Gastroesophageal sphincter (tissue), 3 donors: ENCODE measurements at regions not wholly inside any gene's neighbourhood (a gene's known extent, or its start where the extent isn't known, plus 50 kb on each side); places are given as distances from the start of the nearest gene placed in this dataset.

Experiments
- EP300 ChIP-seq: sonication (generic); formaldehyde crosslinking; IDR thresholded peaks from one replicate; pipeline ENCODE4 v1.6.1; 2017; ENCODE audit warnings: antibody characterized with exemption, mild to moderate bottlenecking
- POLR2AphosphoS5 ChIP-seq: sonication (generic); formaldehyde crosslinking; IDR thresholded peaks from one replicate; pipeline ENCODE4 v1.6.1; 2017; ENCODE audit warnings: antibody characterized with exemption
- TF ChIP-seq, protein P1 (sequence below), 4 experiments: fragments of 200-600 bp in 2 of 4; fragments of 450-650 bp in 2 of 4; sonication (generic) in 1 of 4; IDR thresholded peaks; one replicate each; pipeline ENCODE4 v1.5.1; 2017 to 2019; ENCODE audit warnings: antibody characterized with exemption in 4 of 4, mild to moderate bottlenecking in 2 of 4, moderate library complexity in 2 of 4

DNA sequence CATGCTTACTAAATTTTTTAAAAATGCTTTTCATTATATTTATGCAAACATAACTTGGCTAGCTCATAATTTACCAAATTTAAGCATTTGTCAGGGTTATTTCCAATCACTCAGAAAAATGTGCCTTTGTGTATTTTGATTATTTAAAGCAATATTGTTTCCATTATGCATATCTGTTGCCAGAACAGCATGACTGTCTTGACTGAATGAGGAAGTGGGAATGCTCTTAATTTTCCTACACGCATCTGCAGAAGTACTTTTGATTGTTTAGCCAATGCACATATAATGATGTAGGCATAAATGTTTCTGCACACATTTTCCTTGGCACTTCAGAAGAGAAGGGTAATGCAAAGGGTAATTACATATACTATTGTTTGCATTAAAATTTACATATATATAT, 92.5 kb upstream of the ADGRL2 start:
- TF ChIP-seq EP300 (no peak), POLR2AphosphoS5 (no peak)
- TF ChIP-seq, protein P1, sequence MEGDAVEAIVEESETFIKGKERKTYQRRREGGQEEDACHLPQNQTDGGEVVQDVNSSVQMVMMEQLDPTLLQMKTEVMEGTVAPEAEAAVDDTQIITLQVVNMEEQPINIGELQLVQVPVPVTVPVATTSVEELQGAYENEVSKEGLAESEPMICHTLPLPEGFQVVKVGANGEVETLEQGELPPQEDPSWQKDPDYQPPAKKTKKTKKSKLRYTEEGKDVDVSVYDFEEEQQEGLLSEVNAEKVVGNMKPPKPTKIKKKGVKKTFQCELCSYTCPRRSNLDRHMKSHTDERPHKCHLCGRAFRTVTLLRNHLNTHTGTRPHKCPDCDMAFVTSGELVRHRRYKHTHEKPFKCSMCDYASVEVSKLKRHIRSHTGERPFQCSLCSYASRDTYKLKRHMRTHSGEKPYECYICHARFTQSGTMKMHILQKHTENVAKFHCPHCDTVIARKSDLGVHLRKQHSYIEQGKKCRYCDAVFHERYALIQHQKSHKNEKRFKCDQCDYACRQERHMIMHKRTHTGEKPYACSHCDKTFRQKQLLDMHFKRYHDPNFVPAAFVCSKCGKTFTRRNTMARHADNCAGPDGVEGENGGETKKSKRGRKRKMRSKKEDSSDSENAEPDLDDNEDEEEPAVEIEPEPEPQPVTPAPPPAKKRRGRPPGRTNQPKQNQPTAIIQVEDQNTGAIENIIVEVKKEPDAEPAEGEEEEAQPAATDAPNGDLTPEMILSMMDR (IDR thresholded peaks at IDR 0.05): no peak
